Spleen (tissue), 7 donors: ENCODE measurements at regions not wholly inside any gene's neighbourhood (a gene's known extent, or its start where the extent isn't known, plus 50 kb on each side); places are given as distances from the start of the nearest gene placed in this dataset.

ENCODE experiments used
- CTCF ChIP-seq, 11 experiments: fragments of 200-600 bp in 7 of 11; fragments of 450-650 bp in 4 of 11; sonication (generic) in 4 of 11; IDR thresholded peaks in 8 of 11; conservative IDR thresholded peaks in 3 of 11; 1 replicate in 7 of 11; 2 replicates in 4 of 11; pipeline versions ENCODE4 v1.4.0 to v1.8.0; 2016 to 2021; ENCODE audit warnings: antibody characterized with exemption in 11 of 11, inconsistent platforms in 4 of 11, mild to moderate bottlenecking in 1 of 11
- POLR2A ChIP-seq, 3 donors: fragments of 450-650 bp; IDR thresholded peaks; one replicate each; pipeline ENCODE4 v1.5.1; 2017; ENCODE audit warnings: antibody characterized with exemption in 3 of 3, mild to moderate bottlenecking in 1 of 3
- donor health status: DM: no; HTN: no; CAD: no; lungs with moderate emphysema.
- donor health status: DM: no; HTN: no; CAD: no.
- donor health status: DM: no; HTN: no; CAD: no.

DNA sequence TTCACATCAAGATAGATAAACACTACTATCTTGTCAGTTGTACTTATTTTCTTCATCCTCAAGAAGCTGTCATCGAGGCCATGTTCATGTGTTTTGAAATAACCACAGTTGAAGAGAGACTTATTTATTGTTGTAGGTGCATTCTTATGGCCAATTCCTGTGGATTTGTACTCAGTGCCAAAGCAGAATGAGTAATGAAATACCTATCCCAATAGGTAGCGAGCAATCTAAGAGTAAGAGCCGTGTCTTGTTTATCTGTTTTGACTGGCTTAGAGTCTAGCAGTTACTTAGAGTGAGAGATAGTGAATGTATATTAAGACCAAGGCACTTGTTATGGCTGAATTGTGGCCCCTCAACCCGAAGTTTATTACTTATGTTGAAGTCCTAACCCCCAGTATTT is 631.0 kb upstream of the SPANXN1 start:
- TF ChIP-seq POLR2A (IDR thresholded peaks at IDR 0.05) (no peak), CTCF (IDR thresholded peaks at IDR 0.05 in 8 of 11, conservative IDR thresholded peaks at IDR 0.05 in 3 of 11) (no peak)
